Keratinocyte (primary cell): ENCODE measurements at regions not wholly inside any gene's neighbourhood (a gene's known extent, or its start where the extent isn't known, plus 50 kb on each side); places are given as distances from the start of the nearest gene placed in this dataset.

Experiments used
- DNase-seq: peaks from one replicate; pipeline ENCODE4 v3.0.0-alpha.2; 2011; ENCODE audit warnings: low read depth, missing footprints, low spot score
- FAIRE-seq: peaks from 2 replicates; lab custom pipeline; 2011; peaks lifted over from hg19 to GRCh38; lab: Jason Lieb, UNC
- H2AFZ ChIP-seq: 2 replicates; pipeline ENCODE4 v1.6.0; 2012; ENCODE audit warnings: low read length, control low read depth, inconsistent platforms; ENCODE audit not compliant: control insufficient read depth
- H3K27ac ChIP-seq: 2 replicates; pipeline ENCODE4 v1.5.1; 2011; ENCODE audit warnings: low read length; ENCODE audit not compliant: control insufficient read depth, insufficient read depth
- H3K27me3 ChIP-seq: 3 replicates; pipeline ENCODE4 v1.6.0; 2011; ENCODE audit warnings: low read length; ENCODE audit not compliant: control insufficient read depth, insufficient read depth; ENCODE audit errors: extremely low read depth
- H3K36me3 ChIP-seq, 2 experiments: 2 replicates in 1 of 2; 3 replicates in 1 of 2; pipeline ENCODE4 v1.5.1; 2011; ENCODE audit warnings: low read length in 2 of 2, mild to moderate bottlenecking in 1 of 2; ENCODE audit not compliant: control insufficient read depth in 2 of 2, insufficient read depth in 2 of 2; ENCODE audit errors: extremely low read depth in 1 of 2
- H3K4me1 ChIP-seq: 3 replicates; pipeline ENCODE4 v1.5.1; 2011; ENCODE audit warnings: low read length; ENCODE audit not compliant: control insufficient read depth, insufficient read depth; ENCODE audit errors: extremely low read depth
- H3K4me2 ChIP-seq: 3 replicates; pipeline ENCODE4 v1.6.0; 2011; ENCODE audit warnings: low read depth, low read length; ENCODE audit not compliant: control insufficient read depth, insufficient read depth; ENCODE audit errors: extremely low read depth
- H3K4me3 ChIP-seq, 3 experiments: fragments of 200-600 bp in 1 of 3; sonication (generic) in 1 of 3; 2 replicates in 2 of 3; 3 replicates in 1 of 3; pipeline ENCODE4 v1.5.1; 2011 to 2016; ENCODE audit warnings: low read length in 3 of 3, mild to moderate bottlenecking in 3 of 3, control low read depth in 2 of 3, inconsistent platforms in 1 of 3, low read depth in 1 of 3, mixed read lengths in 1 of 3, mixed run types in 1 of 3, moderate library complexity in 1 of 3; ENCODE audit not compliant: control insufficient read depth in 2 of 3, insufficient read depth in 2 of 3; ENCODE audit errors: extremely low read depth in 1 of 3
- H3K79me2 ChIP-seq: 2 replicates; pipeline ENCODE4 v1.6.0; 2012; ENCODE audit warnings: low read length; ENCODE audit not compliant: control insufficient read depth, insufficient read depth
- H3K9ac ChIP-seq: 3 replicates; pipeline ENCODE4 v1.6.0; 2011; ENCODE audit warnings: low read length; ENCODE audit not compliant: control insufficient read depth, insufficient read depth; ENCODE audit errors: extremely low read depth
- H3K9me1 ChIP-seq: 3 replicates; pipeline ENCODE4 v1.6.0; 2011; ENCODE audit warnings: low read length; ENCODE audit not compliant: control insufficient read depth, insufficient read depth; ENCODE audit errors: extremely low read depth
- H3K9me3 ChIP-seq: 2 replicates; pipeline ENCODE4 v1.5.1; 2012; ENCODE audit warnings: low read depth, low read length; ENCODE audit not compliant: control insufficient read depth
- H4K20me1 ChIP-seq: 3 replicates; pipeline ENCODE4 v1.6.0; 2011; ENCODE audit warnings: low read length; ENCODE audit not compliant: control insufficient read depth, insufficient read depth; ENCODE audit errors: extremely low read depth
- EZH2 ChIP-seq: IDR thresholded peaks from one replicate; pipeline ENCODE4 v1.6.1; 2012; ENCODE audit warnings: inconsistent platforms, mild to moderate bottlenecking, low read length, moderate library complexity
- dilution Hi-C: fragments of 300-500 bp; cut with MboI; formaldehyde crosslinking; loops from one replicate; pipeline ENCODE4 v1.7.0; 2020; ENCODE audit warnings: low sequenced_read_pairs; ENCODE audit not compliant: extremely low pct_ligation_motif_present
- TF ChIP-seq, protein P1 (sequence below), 3 experiments: IDR thresholded peaks in 1 of 3; conservative IDR thresholded peaks in 1 of 3; optimal IDR thresholded peaks in 1 of 3; 2 replicates in 2 of 3; 3 replicates in 1 of 3; pipeline versions ENCODE3 to v1.5.1; 2011; ENCODE audit warnings: low read length in 3 of 3, mild to moderate bottlenecking in 3 of 3, moderate library complexity in 2 of 3, control low read depth in 1 of 3, inconsistent platforms in 1 of 3; ENCODE audit not compliant: insufficient read depth in 2 of 3; ENCODE audit errors: extremely low read depth in 1 of 3

DNA sequence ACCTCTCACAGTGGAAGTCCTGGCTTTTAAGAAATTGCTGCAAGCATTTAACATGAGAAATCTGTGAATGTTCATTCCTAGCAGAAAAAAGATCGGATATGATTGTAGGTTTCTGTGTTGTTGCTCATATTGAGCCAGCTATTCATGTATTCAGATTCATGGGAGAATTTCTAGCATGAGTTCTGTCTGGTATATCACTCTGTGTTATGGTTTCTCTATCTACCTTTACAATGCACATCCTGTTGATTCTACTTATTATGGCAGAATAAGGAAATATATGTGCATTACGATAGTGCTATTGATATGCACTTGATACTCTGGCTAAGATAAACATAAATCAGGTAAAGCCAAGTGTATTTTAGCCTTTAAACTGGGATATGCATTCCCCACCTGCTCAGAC lies 138.2 kb downstream of the KCNRG start:
- FAIRE-seq (no peak), DNase-seq (no peak)
- Histone ChIP-seq H2AFZ (no peak overlapping the region), H3K9me1 (no peaks in the 10 kb centered on the region), H3K4me3 (no peak overlapping the region), H3K27ac (no peak overlapping the region), H3K27me3 (peaks cover 3% of the 10 kb centered on the region), H4K20me1 (no peaks in the 10 kb centered on the region), H3K79me2 (no peaks in the 10 kb centered on the region), H3K36me3 (no peaks in the 10 kb centered on the region), H3K9ac (no peak overlapping the region), H3K4me2 (no peak overlapping the region), H3K9me3 (no peaks in the 10 kb centered on the region), H3K4me1 (no peaks in the 10 kb centered on the region)
- dilution Hi-C loops = no loop called here
- TF ChIP-seq EZH2 = no peak
- TF ChIP-seq, protein P1, sequence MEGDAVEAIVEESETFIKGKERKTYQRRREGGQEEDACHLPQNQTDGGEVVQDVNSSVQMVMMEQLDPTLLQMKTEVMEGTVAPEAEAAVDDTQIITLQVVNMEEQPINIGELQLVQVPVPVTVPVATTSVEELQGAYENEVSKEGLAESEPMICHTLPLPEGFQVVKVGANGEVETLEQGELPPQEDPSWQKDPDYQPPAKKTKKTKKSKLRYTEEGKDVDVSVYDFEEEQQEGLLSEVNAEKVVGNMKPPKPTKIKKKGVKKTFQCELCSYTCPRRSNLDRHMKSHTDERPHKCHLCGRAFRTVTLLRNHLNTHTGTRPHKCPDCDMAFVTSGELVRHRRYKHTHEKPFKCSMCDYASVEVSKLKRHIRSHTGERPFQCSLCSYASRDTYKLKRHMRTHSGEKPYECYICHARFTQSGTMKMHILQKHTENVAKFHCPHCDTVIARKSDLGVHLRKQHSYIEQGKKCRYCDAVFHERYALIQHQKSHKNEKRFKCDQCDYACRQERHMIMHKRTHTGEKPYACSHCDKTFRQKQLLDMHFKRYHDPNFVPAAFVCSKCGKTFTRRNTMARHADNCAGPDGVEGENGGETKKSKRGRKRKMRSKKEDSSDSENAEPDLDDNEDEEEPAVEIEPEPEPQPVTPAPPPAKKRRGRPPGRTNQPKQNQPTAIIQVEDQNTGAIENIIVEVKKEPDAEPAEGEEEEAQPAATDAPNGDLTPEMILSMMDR (optimal IDR thresholded peaks at IDR 0.05 in 1 of 3, IDR thresholded peaks at IDR 0.05 in 1 of 3, conservative IDR thresholded peaks at IDR 0.05 in 1 of 3; ENCODE audit: extremely low read depth in 1 of 3, insufficient read depth in 2 of 3, low read length in 3 of 3) = no peak

DNA sequence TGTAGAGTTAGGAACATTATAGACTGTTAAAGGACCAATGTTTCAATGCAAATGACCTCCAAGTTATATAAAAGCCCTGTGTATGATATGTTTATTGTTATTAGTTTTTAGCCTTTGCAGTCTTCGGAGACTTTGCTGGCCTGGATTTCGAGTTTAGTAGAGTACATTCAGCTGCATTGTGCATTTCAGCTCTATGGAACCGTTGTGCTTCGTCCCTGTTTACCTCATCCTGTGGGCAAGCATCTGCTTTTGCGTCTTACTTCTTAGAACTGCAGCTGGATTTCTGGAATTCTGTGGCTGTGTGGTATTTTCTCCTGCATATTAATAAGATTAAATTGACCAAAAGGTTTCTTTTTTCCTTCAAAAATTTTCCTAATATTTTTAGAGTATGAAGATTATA lies 138.6 kb downstream of the KCNRG start:
- Histone ChIP-seq H3K4me2 (no peak overlapping the region), H3K9me1 (no peaks in the 10 kb centered on the region), H3K9ac (no peak overlapping the region), H2AFZ (no peak overlapping the region), H3K9me3 (no peaks in the 10 kb centered on the region), H3K4me1 (no peaks in the 10 kb centered on the region), H3K27me3 (peaks cover 3% of the 10 kb centered on the region), H3K36me3 (no peaks in the 10 kb centered on the region), H3K4me3 (no peak overlapping the region), H4K20me1 (no peaks in the 10 kb centered on the region), H3K27ac (no peak overlapping the region), H3K79me2 (no peaks in the 10 kb centered on the region)
- FAIRE-seq = no peak
- dilution Hi-C loops = no loop called here
- TF ChIP-seq EZH2 = no peak
- TF ChIP-seq, protein P1 (optimal IDR thresholded peaks at IDR 0.05 in 1 of 3, IDR thresholded peaks at IDR 0.05 in 1 of 3, conservative IDR thresholded peaks at IDR 0.05 in 1 of 3; ENCODE audit: extremely low read depth in 1 of 3, insufficient read depth in 2 of 3, low read length in 3 of 3) = no peak
- DNase-seq = no peak
